GM20000 (cell line): ENCODE measurements at regions not wholly inside any gene's neighbourhood (a gene's known extent, or its start where the extent isn't known, plus 50 kb on each side); places are given as distances from the start of the nearest gene placed in this dataset.

Experiments used
- DNase-seq: peaks from one replicate; pipeline ENCODE4 v3.0.0; 2012; ENCODE audit warnings: low spot score
- CTCF ChIP-seq: IDR thresholded peaks from 2 replicates; pipeline ENCODE4 v1.5.1; 2012; ENCODE audit warnings: mild to moderate bottlenecking, control low read depth; ENCODE audit errors: extremely low read depth, missing control alignments

- DNase-seq = no peak
- no peak for TF ChIP-seq CTCF
Measured at GRCh38 chr2:58669998-58670397, 428.9 kb upstream of the FANCL start.

DNA sequence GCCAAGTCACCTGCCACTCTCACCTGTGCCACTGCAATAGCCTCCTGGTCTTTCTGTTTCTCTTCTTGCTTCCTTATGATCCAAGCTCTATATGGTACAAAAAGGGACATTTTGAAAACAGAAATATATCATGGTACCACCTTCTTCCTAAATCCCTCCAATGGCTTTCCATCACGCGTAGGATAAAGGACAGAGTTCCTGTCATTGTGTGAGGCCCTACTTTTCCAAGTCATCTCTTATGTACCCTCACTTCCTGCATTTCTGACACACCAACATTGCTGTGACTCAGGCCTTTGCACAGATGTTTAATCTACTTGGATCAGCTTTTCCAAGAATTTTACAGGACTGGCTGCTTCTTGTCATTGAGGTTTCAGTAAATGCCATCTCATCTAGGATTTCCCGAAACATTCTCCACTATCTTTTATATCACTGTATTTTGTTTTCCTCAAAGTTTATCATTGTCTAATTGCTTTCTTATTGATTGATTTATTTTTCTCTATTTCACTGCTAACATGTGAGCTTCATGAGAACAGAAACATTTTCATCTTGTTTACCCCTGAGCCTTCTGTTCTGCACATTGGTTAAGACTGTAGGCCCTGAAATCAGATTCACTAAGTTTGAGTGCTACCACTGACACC, 426.1 kb upstream of the FANCL start:
- DNase-seq = no peak
- no peak for TF ChIP-seq CTCF

DNA sequence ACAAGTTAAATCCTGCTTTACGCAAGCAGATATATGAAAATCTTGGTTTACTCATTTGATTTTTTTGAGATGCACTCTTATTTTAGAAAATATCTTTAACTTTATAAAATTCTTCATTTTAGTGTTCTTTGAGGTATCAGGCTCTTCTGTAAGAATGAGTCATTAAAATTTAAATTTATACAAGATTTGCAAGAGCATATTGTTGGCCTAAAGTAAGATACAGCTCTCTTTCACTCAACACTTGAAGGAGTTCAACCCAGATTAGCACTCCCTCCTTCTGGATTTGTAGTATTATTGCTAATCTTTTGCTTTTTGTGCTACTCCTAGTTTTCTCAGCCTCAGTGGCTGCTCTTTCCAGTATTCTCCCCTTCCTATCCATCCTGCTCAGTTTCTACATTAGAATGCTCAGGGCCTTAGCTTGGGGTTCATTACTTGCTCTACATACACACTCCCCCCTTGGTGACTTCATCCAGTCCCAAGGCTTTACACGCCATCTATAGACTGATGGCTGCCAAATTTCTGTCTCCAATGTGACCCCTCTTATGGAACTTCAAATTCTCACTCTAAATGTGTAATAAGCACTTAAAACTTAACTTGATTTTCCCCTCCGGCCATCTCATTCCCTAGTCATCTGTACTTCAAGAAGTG, 425.3 kb upstream of the FANCL start:
- TF ChIP-seq CTCF = no peak
- DNase-seq = no peak

GRCh38 chr2:58665154-58665553, 424.0 kb upstream of the FANCL start:
- no peak for DNase-seq
- TF ChIP-seq CTCF = no peak

DNA sequence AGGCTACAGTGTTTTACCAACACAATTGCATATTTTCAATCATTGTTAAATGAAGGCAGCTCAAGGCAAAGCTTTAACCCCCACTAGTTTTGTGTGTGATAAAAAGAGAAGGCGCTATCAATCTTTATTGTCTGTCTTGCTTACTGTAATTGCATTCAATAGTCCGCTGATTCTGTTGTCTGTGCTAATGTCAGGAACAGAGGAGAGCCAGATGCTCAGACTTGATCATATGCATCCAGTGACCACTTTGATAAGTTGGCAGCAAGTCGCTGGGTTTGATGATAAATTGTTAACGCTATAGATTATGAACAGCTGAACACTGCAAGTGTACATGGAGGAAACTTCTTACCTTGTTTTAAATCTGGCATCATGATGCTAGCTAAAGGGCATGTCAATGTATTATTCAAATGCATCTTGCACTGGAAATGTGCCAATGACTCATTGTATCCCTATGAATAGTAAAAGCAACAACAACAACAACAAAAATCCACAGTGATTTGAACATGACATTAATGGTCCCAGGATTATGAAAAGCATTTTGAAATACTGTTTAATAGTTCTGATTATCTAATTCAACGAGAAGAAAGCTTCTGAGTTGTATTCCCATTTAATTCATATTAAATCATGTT, 423.5 kb upstream of the FANCL start:
- TF ChIP-seq CTCF = no peak
- no peak for DNase-seq

DNA sequence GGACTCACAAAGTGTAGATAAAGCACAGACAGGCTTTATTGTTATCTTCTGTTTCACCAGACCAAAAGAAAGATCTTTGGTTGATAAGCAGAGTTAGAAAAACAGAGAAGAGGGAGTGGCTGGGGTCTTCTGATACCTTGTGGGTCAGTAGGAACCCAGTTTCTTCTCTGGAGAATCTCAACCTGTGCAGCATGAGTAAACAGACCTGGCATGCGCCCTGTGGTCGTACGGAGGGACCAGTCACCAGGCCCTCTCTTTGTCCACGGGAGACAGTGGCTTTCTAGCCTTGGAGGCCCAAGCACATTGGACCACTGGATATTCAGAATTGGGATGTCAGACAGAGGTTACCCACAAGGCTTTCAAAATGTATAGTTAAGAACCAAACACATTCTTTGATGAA, 418.9 kb upstream of the FANCL start:
- no peak for TF ChIP-seq CTCF

GRCh38 chr2:58655152-58655551, 414.0 kb upstream of the FANCL start:
- no peak for DNase-seq
- TF ChIP-seq CTCF = no peak

More for the DNA sequence above, 418.9 kb upstream of the FANCL start:
- DNase-seq = no peak
